Activated CD8-positive, alpha-beta T cell treated with anti-CD3 and anti-CD28 coated beads for 36 hours (primary cell): ENCODE measurements at regions not wholly inside any gene's neighbourhood (a gene's known extent, or its start where the extent isn't known, plus 50 kb on each side); places are given as distances from the start of the nearest gene placed in this dataset.

Experiments used
- ATAC-seq: fragments of 200-7000 bp; cut with Tn5 transposase; one replicate; pipeline ENCODE4 v1.10.0; 2021; ENCODE audit warnings: mild to moderate bottlenecking, moderate library complexity
- CTCF ChIA-PET: fragments of 350-600 bp; sonication (Branson Sonifier 250); formaldehyde crosslinking; loops from one replicate; lab custom pipeline; 2021; ENCODE audit warnings: antibody characterized with exemption; lab: Charles Lee
- POLR2A ChIA-PET: fragments of 350-600 bp; sonication (Branson Sonifier 250); formaldehyde crosslinking; loops from one replicate; lab custom pipeline; 2021; ENCODE audit warnings: antibody characterized with exemption; lab: Charles Lee
- DNase-seq: peaks from one replicate; pipeline ENCODE4 v3.0.0-alpha.2; 2020
- H3K27ac Mint-ChIP-seq: one replicate; pipeline ENCODE4 v1.8.0; 2021; ENCODE audit warnings: mild to moderate bottlenecking, mixed read lengths
- H3K27me3 Mint-ChIP-seq: one replicate; pipeline ENCODE4 v1.8.0; 2021; ENCODE audit warnings: mixed read lengths
- H3K36me3 Mint-ChIP-seq: one replicate; pipeline ENCODE4 v1.8.0; 2021; ENCODE audit warnings: low read depth, mixed read lengths
- H3K4me1 Mint-ChIP-seq: one replicate; pipeline ENCODE4 v1.8.0; 2021; ENCODE audit warnings: low read depth, mixed read lengths
- H3K4me3 Mint-ChIP-seq: one replicate; pipeline ENCODE4 v1.8.0; 2021; ENCODE audit warnings: mild to moderate bottlenecking, moderate library complexity, mixed read lengths
- H3K9me3 Mint-ChIP-seq: one replicate; pipeline ENCODE4 v1.8.0; 2021; ENCODE audit warnings: mixed read lengths
- intact Hi-C: fragments of 100-400 bp; cut with micrococcal nuclease; formaldehyde crosslinking; loops from one replicate; pipeline ENCODE4 v1.10.0; 2022
- TF ChIP-seq, protein P1 (sequence below): fragments of 200-600 bp; IDR thresholded peaks from one replicate; pipeline ENCODE4 v1.8.0; 2022; ENCODE audit warnings: antibody characterized with exemption, mild to moderate bottlenecking

- no peak for DNase-seq
- Mint-ChIP-seq H3K36me3 (no peaks in the 10 kb centered on the region), H3K9me3 (no peaks in the 10 kb centered on the region), H3K27me3 (peaks cover 2% of the 10 kb centered on the region), H3K4me1 (no peaks in the 10 kb centered on the region), H3K27ac (no peak overlapping the region), H3K4me3 (no peak overlapping the region)
- ATAC-seq, result no peak
- intact Hi-C loops, result no loop called here
- POLR2A ChIA-PET, result no interaction called here
- CTCF ChIA-PET, result no interaction called here
- TF ChIP-seq, protein P1, sequence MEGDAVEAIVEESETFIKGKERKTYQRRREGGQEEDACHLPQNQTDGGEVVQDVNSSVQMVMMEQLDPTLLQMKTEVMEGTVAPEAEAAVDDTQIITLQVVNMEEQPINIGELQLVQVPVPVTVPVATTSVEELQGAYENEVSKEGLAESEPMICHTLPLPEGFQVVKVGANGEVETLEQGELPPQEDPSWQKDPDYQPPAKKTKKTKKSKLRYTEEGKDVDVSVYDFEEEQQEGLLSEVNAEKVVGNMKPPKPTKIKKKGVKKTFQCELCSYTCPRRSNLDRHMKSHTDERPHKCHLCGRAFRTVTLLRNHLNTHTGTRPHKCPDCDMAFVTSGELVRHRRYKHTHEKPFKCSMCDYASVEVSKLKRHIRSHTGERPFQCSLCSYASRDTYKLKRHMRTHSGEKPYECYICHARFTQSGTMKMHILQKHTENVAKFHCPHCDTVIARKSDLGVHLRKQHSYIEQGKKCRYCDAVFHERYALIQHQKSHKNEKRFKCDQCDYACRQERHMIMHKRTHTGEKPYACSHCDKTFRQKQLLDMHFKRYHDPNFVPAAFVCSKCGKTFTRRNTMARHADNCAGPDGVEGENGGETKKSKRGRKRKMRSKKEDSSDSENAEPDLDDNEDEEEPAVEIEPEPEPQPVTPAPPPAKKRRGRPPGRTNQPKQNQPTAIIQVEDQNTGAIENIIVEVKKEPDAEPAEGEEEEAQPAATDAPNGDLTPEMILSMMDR, result no peak
Measured at GRCh38 chr1:34400675-34401074, 224.0 kb downstream of the C1orf94 start.

- ATAC-seq, result no peak
- DNase-seq, result no peak
- H3K9me3 Mint-ChIP-seq, result no peaks in the 10 kb centered on the region
- no peaks in the 10 kb centered on the region for H3K36me3 Mint-ChIP-seq
- TF ChIP-seq, protein P1, result no peak
- no peak overlapping the region for H3K27ac Mint-ChIP-seq
- H3K4me1 Mint-ChIP-seq, result no peaks in the 10 kb centered on the region
- H3K27me3 Mint-ChIP-seq, result no peaks in the 10 kb centered on the region
- ChIA-PET CTCF (no interaction called here), POLR2A (no interaction called here)
- no peak overlapping the region for H3K4me3 Mint-ChIP-seq
- intact Hi-C loops, result no loop called here
Measured at GRCh38 chr1:34403156-34403555, 226.4 kb downstream of the C1orf94 start.

DNA sequence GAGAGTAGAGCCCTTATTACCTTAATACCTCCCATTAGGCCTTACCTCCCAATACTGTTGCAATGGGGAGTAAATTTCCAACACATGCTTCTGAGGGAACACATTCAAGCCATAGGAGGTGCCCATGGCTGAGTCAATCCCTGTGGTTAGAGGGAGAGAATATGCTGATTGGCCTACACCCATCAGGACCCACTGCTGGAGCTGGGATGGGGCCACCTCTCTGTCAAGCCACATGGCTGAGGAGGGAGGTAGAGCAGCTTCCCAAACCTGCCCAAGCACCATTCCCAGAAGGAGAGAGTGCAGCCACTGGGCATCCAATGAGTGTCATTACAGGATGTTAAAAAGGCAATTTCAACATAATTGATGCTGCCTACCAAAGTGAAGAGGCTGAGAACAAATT, 228.1 kb downstream of the C1orf94 start:
- ChIA-PET CTCF (no interaction called here), POLR2A (no interaction called here)
- Mint-ChIP-seq H3K9me3 (no peaks in the 10 kb centered on the region), H3K27ac (no peak overlapping the region), H3K4me1 (no peaks in the 10 kb centered on the region), H3K27me3 (peaks cover under 1% of the 10 kb centered on the region), H3K4me3 (no peak overlapping the region), H3K36me3 (no peaks in the 10 kb centered on the region)
- no peak for ATAC-seq
- DNase-seq, result no peak
- TF ChIP-seq, protein P1, result no peak
- intact Hi-C loops, result no loop called here

- Mint-ChIP-seq H3K27me3 (peaks cover 2% of the 10 kb centered on the region), H3K4me3 (no peak overlapping the region), H3K27ac (no peak overlapping the region), H3K4me1 (no peaks in the 10 kb centered on the region), H3K36me3 (no peaks in the 10 kb centered on the region), H3K9me3 (no peaks in the 10 kb centered on the region)
- ATAC-seq (no peak), DNase-seq (no peak)
- POLR2A ChIA-PET, result no interaction called here
- CTCF ChIA-PET, result no interaction called here
- TF ChIP-seq, protein P1, result no peak
- intact Hi-C loops, result no loop called here
Measured at GRCh38 chr1:34405266-34405959, 228.7 kb downstream of the C1orf94 start.

DNA sequence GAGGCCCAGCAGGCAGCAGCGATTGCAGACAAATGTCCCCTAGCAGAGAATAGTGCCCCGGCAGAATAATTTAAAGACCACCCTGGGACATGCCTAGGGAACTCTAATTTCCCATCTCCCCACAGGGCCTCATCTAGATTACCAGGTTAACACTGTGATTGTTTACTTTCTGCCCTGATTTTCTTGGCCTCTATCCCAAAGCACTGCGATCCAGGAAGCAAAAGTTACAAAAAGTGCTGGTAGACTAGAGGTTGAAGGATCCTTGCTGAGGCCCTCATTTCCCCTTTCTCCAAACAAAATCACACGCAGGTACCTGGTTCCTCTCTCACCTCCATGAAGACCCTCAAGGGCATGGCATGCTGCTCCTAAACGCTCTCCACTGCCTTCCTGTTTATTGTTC, 229.7 kb downstream of the C1orf94 start:
- DNase-seq (no peak), ATAC-seq (no peak)
- Mint-ChIP-seq H3K9me3 (no peaks in the 10 kb centered on the region), H3K4me3 (no peak overlapping the region), H3K4me1 (no peaks in the 10 kb centered on the region), H3K36me3 (no peaks in the 10 kb centered on the region), H3K27me3 (peaks cover 2% of the 10 kb centered on the region), H3K27ac (no peak overlapping the region)
- TF ChIP-seq, protein P1, result no peak
- POLR2A ChIA-PET, result no interaction called here
- intact Hi-C loops, result no loop called here
- CTCF ChIA-PET, result no interaction called here
